A549 (cell line): ENCODE measurements at regions not wholly inside any gene's neighbourhood (a gene's known extent, or its start where the extent isn't known, plus 50 kb on each side); places are given as distances from the start of the nearest gene placed in this dataset.

ENCODE experiments used
- CHD4 ChIP-seq: fragments of 200-600 bp; sonication (generic); IDR thresholded peaks from 2 replicates; pipeline ENCODE4 v1.6.1; 2016; ENCODE audit warnings: antibody characterized with exemption, mild to moderate bottlenecking, borderline replicate concordance
- RNF2 ChIP-seq: fragments of 200-600 bp; sonication (generic); IDR thresholded peaks from 2 replicates; pipeline ENCODE4 v1.6.1; 2016; ENCODE audit warnings: low read depth, mild to moderate bottlenecking, antibody characterized with exemption, moderate library complexity, borderline replicate concordance
- TF ChIP-seq, protein P1 (sequence below): fragments of 200-600 bp; sonication (generic); IDR thresholded peaks from 2 replicates; pipeline ENCODE4 v1.6.1; 2016; ENCODE audit warnings: antibody characterized with exemption, mild to moderate bottlenecking, moderate library complexity

- TF ChIP-seq RNF2 (no peak), CHD4 (no peak)
- TF ChIP-seq, protein P1, sequence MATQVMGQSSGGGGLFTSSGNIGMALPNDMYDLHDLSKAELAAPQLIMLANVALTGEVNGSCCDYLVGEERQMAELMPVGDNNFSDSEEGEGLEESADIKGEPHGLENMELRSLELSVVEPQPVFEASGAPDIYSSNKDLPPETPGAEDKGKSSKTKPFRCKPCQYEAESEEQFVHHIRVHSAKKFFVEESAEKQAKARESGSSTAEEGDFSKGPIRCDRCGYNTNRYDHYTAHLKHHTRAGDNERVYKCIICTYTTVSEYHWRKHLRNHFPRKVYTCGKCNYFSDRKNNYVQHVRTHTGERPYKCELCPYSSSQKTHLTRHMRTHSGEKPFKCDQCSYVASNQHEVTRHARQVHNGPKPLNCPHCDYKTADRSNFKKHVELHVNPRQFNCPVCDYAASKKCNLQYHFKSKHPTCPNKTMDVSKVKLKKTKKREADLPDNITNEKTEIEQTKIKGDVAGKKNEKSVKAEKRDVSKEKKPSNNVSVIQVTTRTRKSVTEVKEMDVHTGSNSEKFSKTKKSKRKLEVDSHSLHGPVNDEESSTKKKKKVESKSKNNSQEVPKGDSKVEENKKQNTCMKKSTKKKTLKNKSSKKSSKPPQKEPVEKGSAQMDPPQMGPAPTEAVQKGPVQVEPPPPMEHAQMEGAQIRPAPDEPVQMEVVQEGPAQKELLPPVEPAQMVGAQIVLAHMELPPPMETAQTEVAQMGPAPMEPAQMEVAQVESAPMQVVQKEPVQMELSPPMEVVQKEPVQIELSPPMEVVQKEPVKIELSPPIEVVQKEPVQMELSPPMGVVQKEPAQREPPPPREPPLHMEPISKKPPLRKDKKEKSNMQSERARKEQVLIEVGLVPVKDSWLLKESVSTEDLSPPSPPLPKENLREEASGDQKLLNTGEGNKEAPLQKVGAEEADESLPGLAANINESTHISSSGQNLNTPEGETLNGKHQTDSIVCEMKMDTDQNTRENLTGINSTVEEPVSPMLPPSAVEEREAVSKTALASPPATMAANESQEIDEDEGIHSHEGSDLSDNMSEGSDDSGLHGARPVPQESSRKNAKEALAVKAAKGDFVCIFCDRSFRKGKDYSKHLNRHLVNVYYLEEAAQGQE, result no peak
Observed at GRCh38 chr5:99614888-99615287, 686.1 kb upstream of the CHD1 start.
